T-cell (primary cell): ENCODE measurements at regions not wholly inside any gene's neighbourhood (a gene's known extent, or its start where the extent isn't known, plus 50 kb on each side); places are given as distances from the start of the nearest gene placed in this dataset.

Experiments
- ATAC-seq, 4 experiments: fragments of 200-7000 bp in 3 of 4; fragments of 150-1000 bp in 1 of 4; cut with Tn5 transposase; replicated peaks in 1 of 4; 1 replicate in 3 of 4; 2 replicates in 1 of 4; pipeline ENCODE4 v1.10.0; 2021; ENCODE audit warnings: moderate library complexity in 3 of 4, mild to moderate bottlenecking in 2 of 4, moderate number of reproducible peaks in 1 of 4
- CTCF ChIA-PET, 2 donors: fragments of 300-600 bp; sonication (Branson Sonifier 250); formaldehyde crosslinking; loops; one replicate each; lab custom pipeline; 2022; ENCODE audit warnings: antibody characterized with exemption in 2 of 2; lab: Charles Lee
- POLR2A ChIA-PET, 2 donors: fragments of 300-600 bp; sonication (Branson Sonifier 250); formaldehyde crosslinking; loops; one replicate each; lab custom pipeline; 2022; ENCODE audit warnings: antibody characterized with exemption in 2 of 2; lab: Charles Lee
- DNase-seq, 35 experiments: peaks; one replicate each; pipeline versions ENCODE4 v3.0.0 to v3.0.0-alpha.2; 2013 to 2023
- H3K27ac ChIP-seq: one replicate; pipeline ENCODE4 v1.5.1; 2013; ENCODE audit warnings: low read length
- H3K27me3 ChIP-seq, 2 experiments: replicated peaks in 1 of 2; 1 replicate in 1 of 2; 2 replicates in 1 of 2; pipeline versions ENCODE4 v1.6.1 to v1.7.0; 2013; ENCODE audit warnings: low read length in 1 of 2, mixed read lengths in 1 of 2; ENCODE audit not compliant: control insufficient read depth in 2 of 2, insufficient read depth in 2 of 2; ENCODE audit errors: extremely low read depth in 1 of 2
- H3K36me3 ChIP-seq, 2 donors: 1 replicate in 1 of 2; 2 replicates in 1 of 2; pipeline versions ENCODE4 v1.6.1 to v1.7.0; 2013; ENCODE audit warnings: low read length in 1 of 2; ENCODE audit not compliant: control insufficient read depth in 2 of 2, insufficient read depth in 1 of 2; ENCODE audit errors: extremely low read depth in 1 of 2
- H3K4me1 ChIP-seq, 2 experiments: 1 replicate in 1 of 2; 2 replicates in 1 of 2; pipeline versions ENCODE4 v1.6.1 to v1.7.0; 2013; ENCODE audit warnings: low read length in 2 of 2, mixed read lengths in 1 of 2; ENCODE audit not compliant: insufficient read depth in 2 of 2, control insufficient read depth in 1 of 2; ENCODE audit errors: extremely low read depth in 1 of 2
- H3K4me3 ChIP-seq, 2 donors: 1 replicate in 1 of 2; 2 replicates in 1 of 2; pipeline versions ENCODE4 v1.5.1 to v1.7.0; 2013; ENCODE audit warnings: mild to moderate bottlenecking in 2 of 2, low read length in 1 of 2, moderate library complexity in 1 of 2; ENCODE audit not compliant: control insufficient read depth in 1 of 2; ENCODE audit errors: extremely low read depth in 1 of 2
- H3K9me3 ChIP-seq: 2 replicates; pipeline ENCODE4 v1.7.0; 2013
- H3K27ac Mint-ChIP-seq, 2 donors: one replicate each; pipeline ENCODE4 v1.8.0; 2020 to 2021; ENCODE audit warnings: mild to moderate bottlenecking in 2 of 2, mixed read lengths in 2 of 2
- H3K27me3 Mint-ChIP-seq, 2 donors: one replicate each; pipeline ENCODE4 v1.8.0; 2021 to 2022; ENCODE audit warnings: mixed read lengths in 2 of 2
- H3K36me3 Mint-ChIP-seq: one replicate; pipeline ENCODE4 v1.8.0; 2021; ENCODE audit warnings: mixed read lengths
- H3K4me1 Mint-ChIP-seq, 3 donors: one replicate each; pipeline ENCODE4 v1.8.0; 2020 to 2022; ENCODE audit warnings: mixed read lengths in 3 of 3, mild to moderate bottlenecking in 1 of 3
- H3K4me3 Mint-ChIP-seq, 3 donors: one replicate each; pipeline ENCODE4 v1.8.0; 2020 to 2022; ENCODE audit warnings: mild to moderate bottlenecking in 3 of 3, mixed read lengths in 3 of 3, moderate library complexity in 3 of 3
- H3K9me3 Mint-ChIP-seq, 3 donors: one replicate each; pipeline ENCODE4 v1.8.0; 2020 to 2022; ENCODE audit warnings: mixed read lengths in 3 of 3
- WGBS: methylation state at CpG from one replicate; pipeline ENCODE4 v1.1.5; 2013; ENCODE audit warnings: missing lambda C conversion rate; ENCODE audit not compliant: insufficient coverage; 5-methylcytosine and 5-hydroxymethylcytosine counted together

- Histone ChIP-seq H3K27ac (no peak overlapping the region), H3K4me3 (no peak overlapping the region), H3K4me1 (no peaks in the 10 kb centered on the region), H3K27me3 (no peaks in the 10 kb centered on the region), H3K36me3 (no peaks in the 10 kb centered on the region), H3K9me3 (no peaks in the 10 kb centered on the region)
- Mint-ChIP-seq H3K4me3 (no peak overlapping the region), H3K4me1 (no peaks in the 10 kb centered on the region), H3K36me3 (no peaks in the 10 kb centered on the region), H3K27ac (no peak overlapping the region), H3K9me3 (peaks cover 0 to 6% (median 5%) of the 10 kb centered on the region in 3 donors), H3K27me3 (no peaks in the 10 kb centered on the region)
- ATAC-seq (no peak), DNase-seq (no peak)
- POLR2A ChIA-PET: no interaction called here
- WGBS: no CpG with 5 or more reads among the region's 2 CpGs
- CTCF ChIA-PET: no interaction called here
Measured at GRCh38 chr12:81930037-81930436, 170.9 kb upstream of the PPFIA2 start.

- no peaks in the 10 kb centered on the region for H3K27me3 Mint-ChIP-seq
- Histone ChIP-seq H3K9me3 (no peaks in the 10 kb centered on the region), H3K4me1 (no peaks in the 10 kb centered on the region), H3K27me3 (no peaks in the 10 kb centered on the region), H3K36me3 (no peaks in the 10 kb centered on the region), H3K4me3 (no peak overlapping the region), H3K27ac (no peak overlapping the region)
- H3K4me3 Mint-ChIP-seq: no peak overlapping the region
- H3K4me1 Mint-ChIP-seq: no peaks in the 10 kb centered on the region
- POLR2A ChIA-PET: interaction anchor here in 1 of 2 donors (0.6 kb wide), 1 partner anchor 46 kb away, joined by 3 read pairs; no protein-coding TSS in a partner anchor
- no peak overlapping the region for H3K27ac Mint-ChIP-seq
- H3K36me3 Mint-ChIP-seq: peaks cover 4% of the 10 kb centered on the region
- WGBS: 84% methylated on average over 7 of the region's 9 CpGs
- CTCF ChIA-PET: no interaction called here
- H3K9me3 Mint-ChIP-seq: peaks cover 12 to 27% (median 22%) of the 10 kb centered on the region in 3 donors
- ATAC-seq (no peak), DNase-seq (peak in 2 of 35 experiments; percentile 1 to 5)
Measured at GRCh38 chr12:81896771-81897170, 137.6 kb upstream of the PPFIA2 start.

- H3K36me3 Mint-ChIP-seq: no peaks in the 10 kb centered on the region
- H3K27me3 Mint-ChIP-seq: no peaks in the 10 kb centered on the region
- ATAC-seq (no peak), DNase-seq (no peak)
- CTCF ChIA-PET: no interaction called here
- no peaks in the 10 kb centered on the region for H3K4me1 ChIP-seq
- H3K4me3 ChIP-seq: no peak overlapping the region
- no peaks in the 10 kb centered on the region for H3K9me3 ChIP-seq
- H3K27ac ChIP-seq: no peak overlapping the region
- H3K4me1 Mint-ChIP-seq: no peaks in the 10 kb centered on the region
- H3K9me3 Mint-ChIP-seq: no peaks in the 10 kb centered on the region
- no peaks in the 10 kb centered on the region for H3K27me3 ChIP-seq
- H3K36me3 ChIP-seq: no peaks in the 10 kb centered on the region
- H3K27ac Mint-ChIP-seq: no peak overlapping the region
- no peak overlapping the region for H3K4me3 Mint-ChIP-seq
- POLR2A ChIA-PET: no interaction called here
Measured at GRCh38 chr12:81888961-81889360, 129.8 kb upstream of the PPFIA2 start.

- Mint-ChIP-seq H3K27ac (no peak overlapping the region), H3K9me3 (no peaks in the 10 kb centered on the region), H3K4me1 (no peaks in the 10 kb centered on the region), H3K36me3 (no peaks in the 10 kb centered on the region), H3K27me3 (no peaks in the 10 kb centered on the region), H3K4me3 (no peak overlapping the region)
- Histone ChIP-seq H3K4me3 (no peak overlapping the region), H3K27ac (no peak overlapping the region), H3K9me3 (no peaks in the 10 kb centered on the region), H3K27me3 (no peaks in the 10 kb centered on the region), H3K4me1 (no peaks in the 10 kb centered on the region), H3K36me3 (no peaks in the 10 kb centered on the region)
- CTCF ChIA-PET: no interaction called here
- ATAC-seq (no peak), DNase-seq (no peak)
- POLR2A ChIA-PET: no interaction called here
Measured at GRCh38 chr12:81888106-81888740, 129.1 kb upstream of the PPFIA2 start.

GRCh38 chr12:81874586-81874985, 115.4 kb upstream of the PPFIA2 start:
- no CpG with 5 or more reads among the region's 2 CpGs for WGBS
- H3K27ac ChIP-seq: no peak overlapping the region
- ChIA-PET CTCF (no interaction called here), POLR2A (no interaction called here)
- H3K4me3 ChIP-seq: no peak overlapping the region
- Mint-ChIP-seq H3K9me3 (no peaks in the 10 kb centered on the region), H3K36me3 (no peaks in the 10 kb centered on the region), H3K4me1 (peaks cover 0 to 2% (median 0%) of the 10 kb centered on the region in 3 donors), H3K27me3 (no peaks in the 10 kb centered on the region), H3K27ac (no peak overlapping the region), H3K4me3 (no peak overlapping the region)
- no peak for ATAC-seq
- no peak for DNase-seq
- no peaks in the 10 kb centered on the region for H3K36me3 ChIP-seq
- no peaks in the 10 kb centered on the region for H3K27me3 ChIP-seq
- H3K4me1 ChIP-seq: no peaks in the 10 kb centered on the region
- H3K9me3 ChIP-seq: no peaks in the 10 kb centered on the region

- no peak overlapping the region for H3K4me3 ChIP-seq
- no CpG with 5 or more reads among the region's 4 CpGs for WGBS
- ATAC-seq: no peak
- H3K27ac Mint-ChIP-seq: no peak overlapping the region
- no peak overlapping the region for H3K27ac ChIP-seq
- ChIA-PET POLR2A (no interaction called here), CTCF (no interaction called here)
- H3K9me3 Mint-ChIP-seq: no peaks in the 10 kb centered on the region
- no peaks in the 10 kb centered on the region for H3K36me3 Mint-ChIP-seq
- peaks cover 0 to 2% (median 0%) of the 10 kb centered on the region in 3 donors for H3K4me1 Mint-ChIP-seq
- no peaks in the 10 kb centered on the region for H3K4me1 ChIP-seq
- DNase-seq: no peak
- no peaks in the 10 kb centered on the region for H3K27me3 ChIP-seq
- no peaks in the 10 kb centered on the region for H3K36me3 ChIP-seq
- H3K27me3 Mint-ChIP-seq: no peaks in the 10 kb centered on the region
- H3K9me3 ChIP-seq: no peaks in the 10 kb centered on the region
- no peak overlapping the region for H3K4me3 Mint-ChIP-seq
Measured at GRCh38 chr12:81874166-81874565, 115.0 kb upstream of the PPFIA2 start.

- Mint-ChIP-seq H3K9me3 (no peaks in the 10 kb centered on the region), H3K36me3 (no peaks in the 10 kb centered on the region), H3K4me1 (peaks cover 0 to 2% (median 0%) of the 10 kb centered on the region in 3 donors), H3K27me3 (no peaks in the 10 kb centered on the region), H3K4me3 (no peak overlapping the region), H3K27ac (no peak overlapping the region)
- Histone ChIP-seq H3K36me3 (no peaks in the 10 kb centered on the region), H3K9me3 (no peaks in the 10 kb centered on the region), H3K27ac (no peak overlapping the region), H3K4me3 (no peak overlapping the region), H3K4me1 (no peaks in the 10 kb centered on the region), H3K27me3 (no peaks in the 10 kb centered on the region)
- CTCF ChIA-PET: no interaction called here
- ATAC-seq: no peak
- no peak for DNase-seq
- WGBS: no CpG with 5 or more reads among the region's 1 CpG
- POLR2A ChIA-PET: no interaction called here
Measured at GRCh38 chr12:81872400-81872799, 113.2 kb upstream of the PPFIA2 start.
